ENCODE measurements at regions not wholly inside any gene's neighbourhood (a gene's known extent, or its start where the extent isn't known, plus 50 kb on each side); places are given as distances from the start of the nearest gene placed in this dataset.

- DNase-seq: no peak
Observed at GRCh38 chr12:24255920-24256665, 306.6 kb upstream of the SOX5 start.

GRCh38 chr12:24252602-24253001, 303.1 kb upstream of the SOX5 start:
- no peak for DNase-seq

- DNase-seq: no peak
Observed at GRCh38 chr12:24246934-24247333, 297.5 kb upstream of the SOX5 start.

DNA sequence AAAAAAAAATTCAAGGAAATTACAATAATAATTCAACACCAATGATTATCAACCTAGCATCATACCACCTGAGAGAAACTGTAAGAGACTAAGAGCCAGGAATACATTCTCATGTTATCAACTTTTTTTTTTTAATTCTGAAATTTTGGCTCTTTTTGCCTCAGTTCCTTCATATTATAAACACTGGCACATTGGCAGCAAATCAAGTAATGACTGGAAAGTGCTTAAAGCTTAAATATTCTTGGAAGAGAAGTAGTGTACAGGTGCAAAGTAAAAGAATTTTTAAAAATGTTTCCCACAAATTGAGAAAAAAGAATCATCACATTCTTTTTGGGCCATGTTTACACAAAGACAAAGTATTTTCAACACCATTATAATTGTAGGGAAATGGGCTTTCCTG, 296.9 kb upstream of the SOX5 start:
- no peak for DNase-seq

DNA sequence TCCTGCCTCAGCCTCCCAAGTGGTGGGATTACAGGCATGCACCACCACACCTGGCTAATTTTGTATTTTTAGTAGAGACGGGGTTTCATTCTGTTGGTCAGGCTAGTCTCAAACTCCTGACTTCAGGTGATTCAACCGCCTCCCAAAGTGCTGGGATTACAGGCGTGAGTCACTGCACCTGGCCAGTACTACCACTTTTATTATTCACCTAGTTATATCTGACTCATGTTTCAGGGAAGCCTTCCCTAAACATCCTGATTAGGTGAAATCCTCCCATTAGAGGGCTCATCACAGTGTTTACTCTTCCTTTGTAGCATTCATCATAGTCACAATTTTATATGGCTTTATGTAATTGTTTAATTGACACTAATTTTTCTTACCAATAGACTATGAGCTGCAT, 295.3 kb upstream of the SOX5 start:
- DNase-seq: no peak

GRCh38 chr12:24244231-24244630, 294.8 kb upstream of the SOX5 start:
- DNase-seq: no peak

DNA sequence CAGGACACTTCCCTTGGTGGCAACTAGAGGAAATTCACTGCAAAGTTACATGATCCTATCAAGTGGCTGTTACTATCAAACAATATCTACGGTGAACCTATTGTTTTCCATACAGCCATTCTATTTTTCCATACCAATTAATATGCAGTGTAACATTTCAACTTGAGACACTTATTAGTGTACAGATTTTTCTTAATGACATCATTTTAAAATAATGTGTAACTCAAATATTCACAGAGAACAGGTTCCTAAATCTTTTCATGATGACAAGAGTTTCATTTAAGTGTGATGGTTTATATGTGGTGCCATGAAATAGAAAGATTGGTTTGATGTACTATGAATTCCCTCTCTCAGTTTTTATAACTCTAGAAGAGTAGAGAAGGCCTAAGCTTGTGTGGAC, 291.2 kb upstream of the SOX5 start:
- no peak for DNase-seq

GRCh38 chr12:24233519-24234246, 284.2 kb upstream of the SOX5 start:
- no peak for DNase-seq

GRCh38 chr12:24232531-24232930, 283.1 kb upstream of the SOX5 start:
- no peak for DNase-seq

DNA sequence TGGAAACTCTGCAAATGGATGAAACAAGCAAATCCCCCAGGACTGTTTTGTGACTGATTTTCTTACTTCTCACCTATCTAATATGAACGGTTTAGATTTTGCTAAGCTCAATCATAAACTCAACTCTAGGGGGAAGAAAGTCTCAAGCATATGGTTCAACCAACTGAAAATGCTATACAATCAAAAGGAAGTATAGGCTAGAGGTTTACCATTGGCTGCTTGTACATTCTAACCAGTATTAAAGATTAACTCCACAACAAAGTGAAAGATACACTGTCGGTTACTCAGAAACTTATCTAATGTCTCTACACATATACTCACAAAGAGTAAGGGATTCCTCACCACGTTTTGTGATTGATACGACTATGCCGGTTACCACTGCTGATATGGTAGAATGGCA, 281.8 kb upstream of the SOX5 start:
- DNase-seq: no peak

DNA sequence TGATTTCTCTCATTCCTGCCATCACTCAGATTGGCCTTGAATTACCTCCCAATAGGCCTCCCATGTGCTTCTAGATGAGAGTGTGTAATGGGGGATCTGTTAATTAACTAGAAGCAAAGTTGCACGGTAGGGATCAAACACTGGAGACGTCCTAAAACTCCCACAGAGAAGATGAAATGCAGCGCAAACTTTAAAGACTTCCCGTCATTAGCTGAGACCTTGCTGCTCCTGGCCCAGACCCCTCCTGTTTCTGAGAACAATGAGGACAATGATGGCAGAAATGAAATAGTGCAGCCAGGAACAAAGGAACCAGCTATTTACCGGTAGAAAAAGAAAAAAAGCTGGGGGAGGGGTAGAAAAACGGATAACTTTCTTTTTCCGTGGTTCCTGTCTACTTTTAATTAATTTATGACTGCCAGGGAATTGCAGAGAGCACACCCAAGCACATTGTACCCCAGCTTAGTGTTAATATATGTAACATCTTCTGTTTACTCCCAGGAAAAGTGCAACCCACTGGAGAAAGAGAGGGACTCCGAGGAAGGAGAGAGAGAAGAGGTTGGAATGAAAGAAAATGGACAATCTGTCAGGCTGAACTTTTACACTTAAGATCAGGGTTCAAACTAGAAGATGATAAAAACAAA, 280.7 kb upstream of the SOX5 start:
- no peak for DNase-seq

GRCh38 chr12:24229031-24229700, 279.7 kb upstream of the SOX5 start:
- no peak for DNase-seq

DNA sequence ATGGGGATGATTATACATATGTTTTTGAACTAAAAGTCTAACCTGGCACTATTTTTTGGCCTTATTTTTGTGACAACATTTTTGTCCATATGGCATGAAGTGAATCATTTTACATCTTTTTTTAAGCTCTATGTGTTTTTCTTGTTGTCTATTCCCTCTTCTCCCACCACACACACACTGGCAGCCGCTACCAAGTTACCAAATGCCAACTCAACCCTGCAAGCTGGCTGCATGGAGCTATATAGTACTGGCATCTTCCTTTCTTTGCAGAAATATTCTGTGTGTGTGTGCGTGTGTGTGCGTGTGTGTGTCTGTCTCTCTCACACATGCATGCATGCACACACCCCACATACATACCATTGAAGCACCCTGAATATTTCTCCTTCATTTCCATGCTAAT, 278.9 kb upstream of the SOX5 start:
- no peak for DNase-seq

GRCh38 chr12:24227551-24227950, 278.1 kb upstream of the SOX5 start:
- no peak for DNase-seq

GRCh38 chr12:24226745-24227350, 277.4 kb upstream of the SOX5 start:
- peak; percentile 20 for DNase-seq

DNA sequence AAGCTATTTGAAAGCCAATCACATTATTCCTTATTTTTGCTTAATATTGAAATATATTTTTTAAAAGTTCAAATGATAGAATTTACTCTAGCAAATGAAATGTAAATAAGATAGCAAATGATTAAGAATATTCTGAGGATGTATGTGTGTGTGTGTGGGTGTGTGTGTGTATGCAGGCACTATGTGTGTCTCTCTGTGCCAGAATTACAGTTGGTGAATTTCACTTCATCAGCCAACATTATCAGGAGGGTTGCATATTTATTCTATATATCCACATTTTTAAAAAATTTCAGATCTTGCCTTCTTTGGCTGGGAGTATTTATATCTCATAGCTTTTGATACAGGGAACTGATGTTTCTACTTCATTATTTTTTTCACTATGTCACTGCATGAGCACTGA, 274.9 kb upstream of the SOX5 start:
- no peak for DNase-seq

- no peak for DNase-seq
Observed at GRCh38 chr12:24223926-24224325, 274.5 kb upstream of the SOX5 start.

DNA sequence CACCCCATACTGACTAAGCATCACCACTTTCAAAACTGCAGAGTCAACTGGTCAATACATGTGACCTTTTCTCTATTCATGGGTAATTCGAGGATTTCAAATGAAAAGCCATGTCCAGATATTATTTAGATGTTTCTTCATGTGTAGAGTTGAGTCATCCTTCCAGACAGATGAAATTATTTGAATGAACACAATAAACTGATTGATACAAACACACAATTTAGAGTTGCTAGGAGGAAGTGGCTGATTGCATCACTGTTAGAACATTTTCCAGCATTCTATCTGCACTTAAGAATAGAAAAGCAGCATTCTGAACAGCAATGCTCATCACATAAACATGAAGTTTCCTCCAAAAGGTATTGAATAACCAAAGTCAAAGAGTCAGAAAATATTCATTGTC, 273.5 kb upstream of the SOX5 start:
- no peak for DNase-seq

DNA sequence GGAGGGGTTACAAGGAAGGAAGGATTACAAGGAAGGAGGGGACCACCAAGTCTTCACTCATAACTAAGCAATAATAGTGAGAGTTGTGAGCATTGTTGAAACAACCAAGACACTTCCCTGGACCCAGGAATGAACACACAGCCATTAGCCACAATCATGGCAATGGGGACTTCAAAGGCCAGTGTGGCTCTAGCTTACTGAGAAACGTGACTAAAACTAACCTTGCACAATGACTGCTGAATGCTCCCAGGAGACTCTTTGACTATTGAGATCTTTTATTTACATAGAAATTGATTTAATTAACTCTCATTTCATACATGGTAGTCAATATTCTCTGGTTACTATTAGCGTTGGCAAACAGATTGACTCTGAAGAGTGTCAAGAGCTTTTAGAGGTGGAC, 263.0 kb upstream of the SOX5 start:
- no peak for DNase-seq

- DNase-seq: no peak
Observed at GRCh38 chr12:24206621-24207020, 257.2 kb upstream of the SOX5 start.

GRCh38 chr12:24201258-24201970, 251.9 kb upstream of the SOX5 start:
- DNase-seq: no peak

DNA sequence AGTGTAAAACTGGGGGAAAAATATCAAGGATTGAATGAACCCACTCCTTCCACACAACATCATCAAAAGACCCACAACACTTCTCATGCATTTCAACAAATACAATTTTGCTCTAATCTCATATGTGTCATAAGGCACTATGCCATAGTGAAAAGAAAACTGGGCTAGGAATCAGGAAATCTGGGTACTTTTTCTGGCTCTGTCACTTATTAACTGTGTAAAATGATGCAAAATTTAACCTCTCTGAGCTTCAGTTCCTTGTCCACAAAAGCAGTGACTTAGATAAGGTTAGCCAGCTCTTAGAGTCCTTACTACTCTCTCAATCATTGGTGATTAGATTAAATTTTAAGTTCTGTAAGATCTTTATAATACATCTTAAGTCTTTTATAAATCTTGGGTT, 250.5 kb upstream of the SOX5 start:
- DNase-seq: no peak
